ENCODE measurements at regions not wholly inside any gene's neighbourhood (a gene's known extent, or its start where the extent isn't known, plus 50 kb on each side); places are given as distances from the start of the nearest gene placed in this dataset.

- TF ChIP-seq POLR2AphosphoS5 (IDR thresholded peaks at IDR 0.05; ENCODE audit: low read depth, low read length) (no peak), RAD21 (IDR thresholded peaks at IDR 0.05 in 1 of 2, conservative IDR thresholded peaks at IDR 0.05 in 1 of 2; ENCODE audit: low read depth in 2 of 2, low read length in 2 of 2) (no peak), POLR2A (IDR thresholded peaks at IDR 0.05; ENCODE audit: control extremely low read depth in 1 of 2, low read depth in 2 of 2, low read length in 2 of 2) (no peak), NRF1 (IDR thresholded peaks at IDR 0.05; ENCODE audit: low read depth, low read length) (no peak)
- TF ChIP-seq, protein P1, sequence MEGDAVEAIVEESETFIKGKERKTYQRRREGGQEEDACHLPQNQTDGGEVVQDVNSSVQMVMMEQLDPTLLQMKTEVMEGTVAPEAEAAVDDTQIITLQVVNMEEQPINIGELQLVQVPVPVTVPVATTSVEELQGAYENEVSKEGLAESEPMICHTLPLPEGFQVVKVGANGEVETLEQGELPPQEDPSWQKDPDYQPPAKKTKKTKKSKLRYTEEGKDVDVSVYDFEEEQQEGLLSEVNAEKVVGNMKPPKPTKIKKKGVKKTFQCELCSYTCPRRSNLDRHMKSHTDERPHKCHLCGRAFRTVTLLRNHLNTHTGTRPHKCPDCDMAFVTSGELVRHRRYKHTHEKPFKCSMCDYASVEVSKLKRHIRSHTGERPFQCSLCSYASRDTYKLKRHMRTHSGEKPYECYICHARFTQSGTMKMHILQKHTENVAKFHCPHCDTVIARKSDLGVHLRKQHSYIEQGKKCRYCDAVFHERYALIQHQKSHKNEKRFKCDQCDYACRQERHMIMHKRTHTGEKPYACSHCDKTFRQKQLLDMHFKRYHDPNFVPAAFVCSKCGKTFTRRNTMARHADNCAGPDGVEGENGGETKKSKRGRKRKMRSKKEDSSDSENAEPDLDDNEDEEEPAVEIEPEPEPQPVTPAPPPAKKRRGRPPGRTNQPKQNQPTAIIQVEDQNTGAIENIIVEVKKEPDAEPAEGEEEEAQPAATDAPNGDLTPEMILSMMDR (IDR thresholded peaks at IDR 0.05; ENCODE audit: control extremely low read depth in 1 of 3, insufficient read depth in 1 of 3, low read depth in 1 of 3, low read length in 3 of 3), result no peak
Observed at GRCh38 chr4:71906096-71906495, 122.2 kb upstream of the GC start.
